ENCODE measurements at regions not wholly inside any gene's neighbourhood (a gene's known extent, or its start where the extent isn't known, plus 50 kb on each side); places are given as distances from the start of the nearest gene placed in this dataset.
"Not testable (repeated sequence)": the region's sequence is repeated elsewhere in the genome, so short reads cannot be mapped to it uniquely, and the experiment has no call there.

DNA sequence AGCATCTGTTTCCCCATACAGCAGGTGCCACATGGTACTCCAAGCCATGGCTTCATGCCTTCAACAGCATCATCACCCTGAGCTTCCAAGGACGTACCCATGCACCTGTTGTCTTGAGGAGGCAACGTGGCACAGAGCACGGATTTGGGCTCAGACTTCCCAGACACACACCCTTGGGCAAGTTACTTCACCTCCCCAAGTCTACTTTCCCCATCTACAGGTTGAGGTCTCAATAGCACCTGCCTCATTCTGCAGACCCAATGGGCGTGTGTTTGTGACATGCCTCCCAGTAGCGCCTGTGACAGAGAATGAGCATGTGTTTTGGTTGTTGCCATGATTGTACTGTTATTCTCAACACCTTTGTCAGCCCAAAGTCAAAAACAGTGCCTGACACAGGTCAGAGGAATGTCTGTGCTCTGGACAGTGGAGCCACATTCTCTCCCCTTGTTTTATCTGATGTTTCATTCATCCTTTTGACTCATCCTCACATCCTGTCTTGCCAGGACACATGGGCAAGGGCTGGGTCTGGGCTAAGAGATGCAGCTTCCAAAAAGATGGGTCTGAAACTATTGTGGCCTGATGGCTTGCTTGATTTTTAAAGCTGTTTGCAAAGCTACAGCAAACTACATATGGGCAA lies 53.4 kb upstream of the CCND1 start:
- no peak overlapping the region for H3K27ac ChIP-seq (ENCODE audit: low read depth, low read length)
- H3K79me1 ChIP-seq (ENCODE audit: low read length): no peaks in the 10 kb centered on the region
- no CpG with 5 or more reads among the region's 5 CpGs for WGBS (ENCODE audit: extremely low coverage, insufficient coverage, low lambda C conversion rate)
- no peaks in the 10 kb centered on the region for H3K27me3 ChIP-seq (ENCODE audit: insufficient read depth, low read length, poor library complexity)
- H2BK120ac ChIP-seq (ENCODE audit: low read depth, low read length): no peak overlapping the region
- H3K36me3 ChIP-seq (ENCODE audit: control insufficient read depth, insufficient read depth, low read length): no peaks in the 10 kb centered on the region
- H3K9ac ChIP-seq (ENCODE audit: low read length): no peak overlapping the region
- peak; percentile 52 for DNase-seq
- no peak overlapping the region for H3K23ac ChIP-seq (ENCODE audit: low read length)
- no peaks in the 10 kb centered on the region for H3K4me1 ChIP-seq (ENCODE audit: control insufficient read depth, low read depth, low read length)
- no peak overlapping the region for H2BK15ac ChIP-seq (replicated peaks; ENCODE audit: low read depth)
- no peak overlapping the region for H2BK5ac ChIP-seq (ENCODE audit: low read length)
- no peak overlapping the region for H4K5ac ChIP-seq (ENCODE audit: low read length)
- no peak overlapping the region for H3K4ac ChIP-seq (ENCODE audit: low read depth, low read length)
- no peak overlapping the region for H3K56ac ChIP-seq (ENCODE audit: low read length)
- H3K79me2 ChIP-seq (ENCODE audit: control insufficient read depth, insufficient read depth, low read length): no peaks in the 10 kb centered on the region
- no peak overlapping the region for H3K4me3 ChIP-seq (ENCODE audit: low read length)
- no peak overlapping the region for H3K18ac ChIP-seq (ENCODE audit: low read length)
- H4K8ac ChIP-seq (ENCODE audit: low read depth, low read length): no peak overlapping the region
- H2AK5ac ChIP-seq (ENCODE audit: low read length): no peak overlapping the region
- no peak overlapping the region for H3K4me2 ChIP-seq (ENCODE audit: low read length)

DNA sequence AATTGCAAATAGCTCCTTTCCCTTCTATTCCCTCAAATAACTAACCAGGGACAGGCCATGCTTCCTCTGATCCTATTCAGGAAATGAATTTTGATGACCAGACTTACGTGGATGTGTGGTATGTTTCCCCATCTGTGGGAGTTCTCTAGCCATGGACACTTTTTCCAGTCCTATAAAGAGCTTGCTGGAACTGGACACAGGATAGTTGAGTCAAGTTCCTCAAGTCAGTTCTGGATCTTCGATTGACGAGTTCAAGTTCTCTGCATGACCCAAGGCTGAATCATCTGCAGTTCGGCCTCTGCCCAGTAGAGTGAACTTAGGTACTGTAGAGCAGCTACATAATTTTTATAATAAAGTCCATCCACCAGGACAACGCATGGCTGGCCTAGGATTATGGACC lies 52.7 kb upstream of the CCND1 start:
- H3K79me2 ChIP-seq (ENCODE audit: control insufficient read depth, insufficient read depth, low read length): no peaks in the 10 kb centered on the region
- no peak overlapping the region for H3K9ac ChIP-seq (ENCODE audit: low read length)
- no CpG with 5 or more reads among the region's 5 CpGs for WGBS (ENCODE audit: extremely low coverage, insufficient coverage, low lambda C conversion rate)
- H3K27me3 ChIP-seq (ENCODE audit: insufficient read depth, low read length, poor library complexity): no peaks in the 10 kb centered on the region
- H3K4ac ChIP-seq (ENCODE audit: low read depth, low read length): no peak overlapping the region
- H2BK120ac ChIP-seq (ENCODE audit: low read depth, low read length): no peak overlapping the region
- no peak overlapping the region for H2BK5ac ChIP-seq (ENCODE audit: low read length)
- H3K23ac ChIP-seq (ENCODE audit: low read length): no peak overlapping the region
- no peak overlapping the region for H4K5ac ChIP-seq (ENCODE audit: low read length)
- no peak overlapping the region for H3K27ac ChIP-seq (ENCODE audit: low read depth, low read length)
- no peak overlapping the region for H4K8ac ChIP-seq (ENCODE audit: low read depth, low read length)
- no peak overlapping the region for H3K56ac ChIP-seq (ENCODE audit: low read length)
- no peak overlapping the region for H3K18ac ChIP-seq (ENCODE audit: low read length)
- no peaks in the 10 kb centered on the region for H3K4me1 ChIP-seq (ENCODE audit: control insufficient read depth, low read depth, low read length)
- no peak for DNase-seq
- no peaks in the 10 kb centered on the region for H3K79me1 ChIP-seq (ENCODE audit: low read length)
- H3K4me2 ChIP-seq (ENCODE audit: low read length): no peak overlapping the region
- H2BK15ac ChIP-seq (replicated peaks; ENCODE audit: low read depth): no peak overlapping the region
- no peak overlapping the region for H3K4me3 ChIP-seq (ENCODE audit: low read length)
- H3K36me3 ChIP-seq (ENCODE audit: control insufficient read depth, insufficient read depth, low read length): no peaks in the 10 kb centered on the region
- H2AK5ac ChIP-seq (ENCODE audit: low read length): no peak overlapping the region

DNA sequence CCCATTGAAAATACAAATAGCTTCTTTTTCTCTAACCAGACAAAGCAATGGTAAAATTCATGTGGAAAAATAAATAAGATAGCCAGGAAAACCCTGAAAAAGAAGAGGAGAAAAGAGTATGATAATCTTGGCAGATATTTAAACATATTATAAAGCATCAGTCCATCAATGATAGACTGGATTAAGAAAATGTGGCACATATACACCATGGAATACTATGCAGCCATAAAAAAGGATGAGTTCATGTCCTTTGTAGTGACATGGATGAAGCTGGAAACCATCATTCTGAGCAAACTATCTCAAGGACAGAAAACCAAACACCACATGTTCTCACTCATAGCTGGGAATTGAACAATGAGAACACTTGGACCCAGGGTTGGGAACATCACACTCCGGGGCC lies 50.9 kb upstream of the CCND1 start:
- H4K8ac ChIP-seq (ENCODE audit: low read depth, low read length); H3K4me1 ChIP-seq (ENCODE audit: control insufficient read depth, low read depth, low read length); H3K23ac ChIP-seq (ENCODE audit: low read length); H3K27me3 ChIP-seq (ENCODE audit: insufficient read depth, low read length, poor library complexity); H3K18ac ChIP-seq (ENCODE audit: low read length); H3K36me3 ChIP-seq (ENCODE audit: control insufficient read depth, insufficient read depth, low read length); DNase-seq; H3K4ac ChIP-seq (ENCODE audit: low read depth, low read length); H3K27ac ChIP-seq (ENCODE audit: low read depth, low read length); H3K4me2 ChIP-seq (ENCODE audit: low read length); H2BK120ac ChIP-seq (ENCODE audit: low read depth, low read length); H3K56ac ChIP-seq (ENCODE audit: low read length); H2BK15ac ChIP-seq (replicated peaks; ENCODE audit: low read depth); H3K79me1 ChIP-seq (ENCODE audit: low read length); H2AK5ac ChIP-seq (ENCODE audit: low read length); H2BK5ac ChIP-seq (ENCODE audit: low read length); H3K4me3 ChIP-seq (ENCODE audit: low read length); H3K9ac ChIP-seq (ENCODE audit: low read length); H3K79me2 ChIP-seq (ENCODE audit: control insufficient read depth, insufficient read depth, low read length); H4K5ac ChIP-seq (ENCODE audit: low read length): not testable (repeated sequence)
- no CpG with 5 or more reads among the region's 1 CpG for WGBS (ENCODE audit: extremely low coverage, insufficient coverage, low lambda C conversion rate)

Data from mesendoderm (in vitro differentiated cells).